GM12875 (cell line): ENCODE measurements at regions not wholly inside any gene's neighbourhood (a gene's known extent, or its start where the extent isn't known, plus 50 kb on each side); places are given as distances from the start of the nearest gene placed in this dataset.
"Not testable (repeated sequence)": the region's sequence is repeated elsewhere in the genome, so short reads cannot be mapped to it uniquely, and the experiment has no call there.

Experiments
- H3K4me3 ChIP-seq: one replicate; pipeline ENCODE4 v1.5.1; 2011; ENCODE audit warnings: low read depth, low read length, control low read depth
- TF ChIP-seq, protein P1 (sequence below): IDR thresholded peaks from 2 replicates; pipeline ENCODE4 v1.5.1; 2011; ENCODE audit warnings: low read depth, mild to moderate bottlenecking, control low read depth, inconsistent platforms, low read length, moderate library complexity, borderline replicate concordance; ENCODE audit not compliant: insufficient read depth

- TF ChIP-seq, protein P1, sequence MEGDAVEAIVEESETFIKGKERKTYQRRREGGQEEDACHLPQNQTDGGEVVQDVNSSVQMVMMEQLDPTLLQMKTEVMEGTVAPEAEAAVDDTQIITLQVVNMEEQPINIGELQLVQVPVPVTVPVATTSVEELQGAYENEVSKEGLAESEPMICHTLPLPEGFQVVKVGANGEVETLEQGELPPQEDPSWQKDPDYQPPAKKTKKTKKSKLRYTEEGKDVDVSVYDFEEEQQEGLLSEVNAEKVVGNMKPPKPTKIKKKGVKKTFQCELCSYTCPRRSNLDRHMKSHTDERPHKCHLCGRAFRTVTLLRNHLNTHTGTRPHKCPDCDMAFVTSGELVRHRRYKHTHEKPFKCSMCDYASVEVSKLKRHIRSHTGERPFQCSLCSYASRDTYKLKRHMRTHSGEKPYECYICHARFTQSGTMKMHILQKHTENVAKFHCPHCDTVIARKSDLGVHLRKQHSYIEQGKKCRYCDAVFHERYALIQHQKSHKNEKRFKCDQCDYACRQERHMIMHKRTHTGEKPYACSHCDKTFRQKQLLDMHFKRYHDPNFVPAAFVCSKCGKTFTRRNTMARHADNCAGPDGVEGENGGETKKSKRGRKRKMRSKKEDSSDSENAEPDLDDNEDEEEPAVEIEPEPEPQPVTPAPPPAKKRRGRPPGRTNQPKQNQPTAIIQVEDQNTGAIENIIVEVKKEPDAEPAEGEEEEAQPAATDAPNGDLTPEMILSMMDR, result no peak
- H3K4me3 ChIP-seq, result no peak overlapping the region
Measured at GRCh38 chr12:88720785-88721650, 140.7 kb upstream of the KITLG start.

DNA sequence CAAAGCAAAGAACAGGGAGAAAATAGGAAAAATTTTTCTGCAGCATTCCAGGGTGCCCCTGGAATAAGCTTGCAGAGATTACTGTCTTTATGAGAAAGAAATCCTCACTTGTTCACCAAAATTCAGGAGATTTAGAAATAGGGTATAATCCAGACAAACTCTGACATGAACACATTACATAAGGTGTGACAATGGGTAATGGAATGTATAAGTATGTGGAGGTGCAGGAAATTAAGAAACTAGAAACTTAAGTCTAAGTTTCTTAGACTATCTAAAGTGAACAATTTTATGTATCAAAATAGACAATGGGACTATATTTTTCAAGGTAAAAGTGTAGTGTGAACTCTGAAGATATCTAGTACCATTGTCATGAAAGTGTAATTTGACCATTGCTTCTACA lies 140.0 kb upstream of the KITLG start:
- H3K4me3 ChIP-seq, result no peak overlapping the region
- TF ChIP-seq, protein P1, result no peak

DNA sequence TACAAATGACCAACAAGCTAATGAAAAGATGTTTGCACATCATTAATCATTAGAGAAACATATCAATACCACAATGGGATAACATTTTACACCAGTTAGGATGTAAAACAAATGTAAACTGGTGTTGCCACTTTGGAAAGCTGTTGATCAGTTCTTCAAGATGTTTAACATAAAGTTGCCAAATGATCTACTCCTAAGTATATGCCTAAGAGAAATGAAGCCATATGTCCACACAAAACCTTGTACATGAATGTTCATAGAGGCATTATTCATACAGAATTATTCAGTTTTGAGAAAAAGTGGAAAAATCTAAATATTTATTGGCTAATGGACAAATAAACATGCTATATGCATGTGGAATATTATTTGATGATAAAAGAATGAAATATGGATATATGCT lies 136.9 kb upstream of the KITLG start:
- H3K4me3 ChIP-seq, result no peak overlapping the region
- TF ChIP-seq, protein P1, result no peak

DNA sequence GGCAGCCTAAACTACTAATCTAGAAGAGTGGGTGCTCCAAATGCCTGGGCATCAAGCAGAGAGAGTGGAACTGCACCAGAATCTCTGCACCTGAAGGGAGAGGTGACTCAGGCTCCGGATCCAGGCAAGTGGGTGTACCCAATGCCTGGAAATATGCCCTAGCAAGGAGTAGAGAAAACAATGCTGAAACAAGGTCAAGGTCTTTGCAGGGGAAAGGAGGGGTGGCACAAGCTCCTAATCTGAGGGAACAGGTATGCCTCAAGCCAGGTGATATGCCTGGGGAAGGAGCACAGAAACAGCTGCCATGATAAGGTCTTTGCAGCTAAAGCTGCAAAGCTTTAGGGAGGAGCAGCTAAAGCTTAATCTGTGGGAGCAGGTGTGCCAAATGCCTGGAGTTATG lies 136.0 kb upstream of the KITLG start:
- H3K4me3 ChIP-seq, result no peak overlapping the region
- TF ChIP-seq, protein P1, result no peak

GRCh38 chr12:88715673-88716072 lies 135.4 kb upstream of the KITLG start:
- no peak overlapping the region for H3K4me3 ChIP-seq
- TF ChIP-seq, protein P1, result no peak

DNA sequence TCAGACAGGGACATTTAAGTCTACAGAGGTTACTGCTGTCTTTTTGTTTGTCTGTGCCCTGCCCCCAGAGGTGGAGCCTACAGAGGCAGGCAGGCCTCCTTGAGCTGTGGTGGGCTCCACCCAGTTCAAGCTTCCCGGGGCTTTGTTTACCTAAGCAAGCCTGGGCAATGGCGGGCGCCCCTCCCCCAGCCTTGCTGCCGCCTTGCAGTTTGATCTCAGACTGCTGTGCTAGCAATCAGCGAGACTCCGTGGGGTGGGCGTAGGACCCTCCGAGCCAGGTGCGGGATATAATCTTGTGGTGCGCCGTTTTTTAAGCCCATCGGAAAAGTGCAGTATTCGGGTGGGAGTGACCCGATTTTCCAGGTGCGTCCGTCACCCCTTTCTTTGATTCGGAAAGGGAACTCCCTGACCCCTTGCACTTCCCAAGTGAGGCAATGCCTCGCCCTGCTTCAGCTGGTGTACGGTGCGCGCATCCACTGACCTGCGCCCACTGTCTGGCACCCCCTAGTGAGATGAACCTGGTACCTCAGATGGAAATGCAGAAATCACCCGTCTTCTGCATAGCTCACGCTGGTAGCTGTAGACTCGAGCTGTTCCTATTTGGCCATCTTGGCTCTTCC lies 134.1 kb upstream of the KITLG start:
- H3K4me3 ChIP-seq, result not testable (repeated sequence)

DNA sequence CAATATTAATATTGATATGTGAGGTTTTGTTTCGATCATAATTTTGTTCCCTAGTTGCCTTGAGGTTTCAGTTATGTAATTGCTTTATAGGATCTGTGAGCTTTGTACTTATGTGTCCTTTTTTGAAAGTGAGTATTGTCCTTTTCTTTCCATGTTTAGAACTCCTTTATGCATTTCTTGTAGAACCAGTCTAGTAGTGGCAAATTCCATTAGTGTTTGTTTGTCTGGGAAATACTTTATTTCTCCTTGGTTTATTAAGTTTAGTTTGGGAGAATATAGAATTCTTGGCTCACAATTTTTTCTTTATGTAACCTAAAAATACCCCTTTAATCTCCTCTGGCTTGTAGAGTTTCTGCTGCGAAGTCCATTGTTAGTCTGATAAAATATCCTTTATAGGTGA lies 127.5 kb upstream of the KITLG start:
- H3K4me3 ChIP-seq, result no peak overlapping the region
- TF ChIP-seq, protein P1, result no peak
